Stomach (tissue), 8 donors: ENCODE measurements at regions not wholly inside any gene's neighbourhood (a gene's known extent, or its start where the extent isn't known, plus 50 kb on each side); places are given as distances from the start of the nearest gene placed in this dataset.
A peak's percentile ranks its signal among the peaks of the same experiment; 100 is the strongest.

Experiments
- DNase-seq, 2 donors: peaks; one replicate each; pipeline versions ENCODE4 v3.0.0 to v3.0.0-alpha.2; 2013 to 2019
- H3K27ac ChIP-seq, 5 donors: fragments of 200-600 bp in 4 of 5; sonication (generic) in 4 of 5; one replicate each; pipeline ENCODE4 v1.5.1; 2013 to 2019; ENCODE audit warnings: mild to moderate bottlenecking in 1 of 5, moderate library complexity in 1 of 5
- H3K27me3 ChIP-seq, 3 donors: fragments of 200-600 bp; sonication (generic); one replicate each; pipeline ENCODE4 v1.5.1; 2017 to 2019; ENCODE audit warnings: mixed run types in 1 of 3
- H3K36me3 ChIP-seq, 4 donors: fragments of 200-600 bp; sonication (generic); 1 replicate in 3 of 4; 2 replicates in 1 of 4; pipeline ENCODE4 v1.5.1; 2016 to 2019
- H3K4me1 ChIP-seq, 4 donors: fragments of 200-600 bp; sonication (generic); one replicate each; pipeline ENCODE4 v1.5.1; 2016 to 2019
- H3K4me3 ChIP-seq, 4 donors: fragments of 200-600 bp; sonication (generic) in 3 of 4; one replicate each; pipeline ENCODE4 v1.5.1; 2016 to 2019; ENCODE audit warnings: mild to moderate bottlenecking in 1 of 4
- H3K9me3 ChIP-seq, 4 donors: fragments of 200-600 bp; sonication (generic); one replicate each; pipeline ENCODE4 v1.5.1; 2016 to 2019
- EP300 ChIP-seq: sonication (generic); formaldehyde crosslinking; IDR thresholded peaks from one replicate; pipeline ENCODE4 v1.6.1; 2017; ENCODE audit warnings: antibody characterized with exemption
- POLR2A ChIP-seq, 4 donors: fragments of 450-650 bp; IDR thresholded peaks; one replicate each; pipeline ENCODE4 v1.6.1; 2016; ENCODE audit warnings: antibody characterized with exemption in 4 of 4, control low read depth in 2 of 4, mild to moderate bottlenecking in 1 of 4, moderate library complexity in 1 of 4
- POLR2AphosphoS5 ChIP-seq, 3 donors: sonication (generic); formaldehyde crosslinking; IDR thresholded peaks; one replicate each; pipeline ENCODE4 v1.6.1; 2016; ENCODE audit warnings: antibody characterized with exemption in 3 of 3
- WGBS, 5 donors: extraction: QIAGEN DNeasy Blood & Tissue Kit in 3 of 5; methylation state at CpG; one replicate each; pipeline versions ENCODE4 v1.1.5 to v1.1.7; 2013 to 2018; 5-methylcytosine and 5-hydroxymethylcytosine counted together
- intact Hi-C: fragments of 100-400 bp; cut with DNase I; formaldehyde crosslinking; loops from one replicate; pipeline ENCODE4 v1.15.1; 2023; ENCODE audit warnings: low total_unique reads
- TF ChIP-seq, protein P1 (sequence below), 7 experiments: fragments of 450-650 bp in 4 of 7; fragments of 200-600 bp in 3 of 7; sonication (generic) in 3 of 7; IDR thresholded peaks; one replicate each; pipeline ENCODE4 v1.5.1; 2016 to 2019; ENCODE audit warnings: antibody characterized with exemption in 7 of 7, control low read depth in 2 of 7, mild to moderate bottlenecking in 1 of 7
- donor health status: healthy with polysubstance abuse.
- donor health status: Bipolar disorder and iron deficiency.
- donor health status: healthy.

DNA sequence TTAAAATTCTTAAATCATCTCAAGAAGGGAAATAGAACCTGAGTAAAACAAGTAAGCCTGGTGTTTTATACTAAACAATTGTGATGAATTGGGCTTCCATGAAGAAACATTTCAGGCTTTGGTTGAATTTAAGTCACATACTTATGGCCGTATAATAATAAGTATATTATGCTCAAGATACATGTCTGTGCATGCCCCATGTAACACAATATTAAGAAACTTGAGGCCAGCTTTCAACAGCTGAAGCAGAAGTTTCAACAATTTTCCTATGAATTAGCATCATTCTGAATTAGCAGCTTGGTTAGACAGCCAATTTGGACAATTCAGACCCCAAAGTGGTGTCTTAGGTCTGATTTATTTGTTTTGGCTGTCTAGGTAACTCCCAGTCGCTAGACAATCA is 243.7 kb downstream of the MYLK4 start:
- WGBS, 5 donors = 87 to 92% (median 89%) methylated on average over 2 of the region's 2 CpGs
- Histone ChIP-seq H3K4me3 (no peak overlapping the region), H3K9me3 (no peaks in the 10 kb centered on the region), H3K36me3 (no peaks in the 10 kb centered on the region), H3K27me3 (peaks cover 0 to 44% (median 0%) of the 10 kb centered on the region in 3 donors), H3K27ac (no peak overlapping the region), H3K4me1 (no peaks in the 10 kb centered on the region)
- no peak for TF ChIP-seq POLR2AphosphoS5 (IDR thresholded peaks at IDR 0.05)
- TF ChIP-seq, protein P1, sequence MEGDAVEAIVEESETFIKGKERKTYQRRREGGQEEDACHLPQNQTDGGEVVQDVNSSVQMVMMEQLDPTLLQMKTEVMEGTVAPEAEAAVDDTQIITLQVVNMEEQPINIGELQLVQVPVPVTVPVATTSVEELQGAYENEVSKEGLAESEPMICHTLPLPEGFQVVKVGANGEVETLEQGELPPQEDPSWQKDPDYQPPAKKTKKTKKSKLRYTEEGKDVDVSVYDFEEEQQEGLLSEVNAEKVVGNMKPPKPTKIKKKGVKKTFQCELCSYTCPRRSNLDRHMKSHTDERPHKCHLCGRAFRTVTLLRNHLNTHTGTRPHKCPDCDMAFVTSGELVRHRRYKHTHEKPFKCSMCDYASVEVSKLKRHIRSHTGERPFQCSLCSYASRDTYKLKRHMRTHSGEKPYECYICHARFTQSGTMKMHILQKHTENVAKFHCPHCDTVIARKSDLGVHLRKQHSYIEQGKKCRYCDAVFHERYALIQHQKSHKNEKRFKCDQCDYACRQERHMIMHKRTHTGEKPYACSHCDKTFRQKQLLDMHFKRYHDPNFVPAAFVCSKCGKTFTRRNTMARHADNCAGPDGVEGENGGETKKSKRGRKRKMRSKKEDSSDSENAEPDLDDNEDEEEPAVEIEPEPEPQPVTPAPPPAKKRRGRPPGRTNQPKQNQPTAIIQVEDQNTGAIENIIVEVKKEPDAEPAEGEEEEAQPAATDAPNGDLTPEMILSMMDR (IDR thresholded peaks at IDR 0.05) = no peak
- intact Hi-C loops = no loop called here
- DNase-seq = no peak

DNA sequence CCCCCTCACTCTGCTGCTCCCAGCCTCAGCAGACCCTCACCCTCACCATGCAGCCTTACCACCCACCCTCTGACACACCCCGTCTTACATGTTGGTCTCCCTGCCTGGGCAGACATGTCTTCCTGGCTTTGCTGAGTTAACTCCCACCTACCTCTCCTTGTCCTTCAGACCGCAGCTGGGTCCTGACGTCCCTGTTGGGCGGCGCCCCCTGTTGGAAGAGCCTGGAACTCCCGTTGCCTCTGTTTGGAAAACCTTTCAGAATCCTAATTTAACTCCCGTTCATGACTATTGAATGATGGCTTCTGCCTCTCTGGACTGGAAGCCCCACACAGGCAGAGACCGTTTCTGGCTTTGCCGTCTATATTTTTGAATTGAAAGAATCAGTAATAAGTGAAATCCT is 245.1 kb downstream of the MYLK4 start:
- 48 to 60% (median 55%) methylated on average over 9 of the region's 9 CpGs for WGBS, 5 donors
- Histone ChIP-seq H3K36me3 (no peaks in the 10 kb centered on the region), H3K27ac (no peak overlapping the region), H3K4me1 (no peaks in the 10 kb centered on the region), H3K4me3 (no peak overlapping the region), H3K27me3 (peaks cover 0 to 44% (median 0%) of the 10 kb centered on the region in 3 donors), H3K9me3 (no peaks in the 10 kb centered on the region)
- DNase-seq = no peak
- TF ChIP-seq EP300 (no peak), POLR2A (IDR thresholded peaks at IDR 0.05) (no peak), POLR2AphosphoS5 (IDR thresholded peaks at IDR 0.05) (no peak)
- TF ChIP-seq, protein P1 (IDR thresholded peaks at IDR 0.05) = no peak
- intact Hi-C loops = no loop called here

DNA sequence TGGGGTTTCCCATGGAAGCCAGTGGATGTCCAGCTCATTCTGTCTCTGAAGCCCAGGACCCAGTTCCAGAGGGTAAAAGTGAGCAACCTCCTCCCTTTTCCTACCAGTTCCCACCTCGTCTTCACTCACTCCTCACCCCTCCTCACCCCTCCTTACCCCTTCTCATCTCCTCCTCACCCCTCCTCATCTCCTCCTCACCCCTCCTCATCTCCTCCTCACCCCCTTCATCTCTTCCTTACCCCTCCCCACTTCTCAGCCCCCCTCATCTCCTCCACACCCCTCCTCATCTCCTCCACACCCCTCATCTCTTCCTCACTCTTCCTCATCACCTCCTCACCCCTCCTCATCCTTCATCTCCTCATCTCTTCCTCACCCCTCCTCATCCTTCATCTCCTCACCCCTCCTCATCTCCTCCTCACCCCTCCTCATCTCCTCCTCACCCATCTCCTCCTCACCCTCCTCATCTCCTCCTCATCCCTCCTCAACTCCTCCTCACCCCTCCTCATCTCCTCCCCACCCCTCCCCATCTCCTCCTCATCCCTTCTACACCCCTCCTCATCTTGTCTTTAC is 246.1 kb downstream of the MYLK4 start:
- intact Hi-C loops = no loop called here
- H3K36me3 ChIP-seq = no peaks in the 10 kb centered on the region
- WGBS, 5 donors = 50 to 76% (median 67%) methylated on average over 1 of the region's 1 CpG
- H3K27me3 ChIP-seq = peaks cover 0 to 35% (median 0%) of the 10 kb centered on the region in 3 donors
- no peaks in the 10 kb centered on the region for H3K9me3 ChIP-seq
- H3K4me1 ChIP-seq = no peaks in the 10 kb centered on the region
- no peak overlapping the region for H3K4me3 ChIP-seq
- no peak for DNase-seq
- no peak overlapping the region for H3K27ac ChIP-seq
- TF ChIP-seq POLR2AphosphoS5 (IDR thresholded peaks at IDR 0.05) (no peak), EP300 (no peak), POLR2A (IDR thresholded peaks at IDR 0.05) (no peak)
- TF ChIP-seq, protein P1 (IDR thresholded peaks at IDR 0.05) = no peak

DNA sequence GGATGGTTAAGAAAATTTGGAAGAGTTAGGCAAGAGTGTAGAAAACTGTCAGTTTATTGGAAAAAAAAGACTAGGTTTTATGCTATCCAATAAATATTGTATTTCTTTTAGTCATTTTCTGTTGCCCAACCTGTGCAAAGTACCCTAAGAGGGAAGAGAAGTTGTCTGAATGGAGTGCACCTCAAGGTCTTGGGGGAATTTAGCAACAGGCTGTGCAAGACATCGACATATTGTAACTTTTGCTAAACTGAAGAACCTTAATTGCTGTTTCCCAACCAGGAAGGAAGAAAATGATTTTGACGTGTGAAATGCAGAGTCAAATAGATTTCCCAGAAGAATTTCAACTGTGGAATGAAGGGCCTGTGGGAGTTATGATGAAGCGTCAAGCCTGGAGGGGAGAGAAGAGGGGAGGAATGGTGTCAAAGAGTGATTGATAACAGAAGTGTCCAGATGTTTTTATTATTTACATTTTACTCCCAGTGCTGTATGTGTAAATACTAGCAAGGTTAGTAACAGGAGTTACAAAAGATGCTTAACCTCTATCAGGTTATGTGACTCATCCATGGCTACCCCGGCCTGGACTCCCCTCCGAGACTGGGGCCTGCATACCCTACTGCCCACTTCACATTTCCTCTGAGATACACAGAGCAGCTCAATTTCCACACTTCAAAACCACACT is 246.8 kb downstream of the MYLK4 start:
- no peak overlapping the region for H3K4me3 ChIP-seq
- no peak overlapping the region for H3K27ac ChIP-seq
- H3K27me3 ChIP-seq = peaks cover 0 to 31% (median 0%) of the 10 kb centered on the region in 3 donors
- peak in 1 of 2 donors; percentile 17 for DNase-seq
- no peaks in the 10 kb centered on the region for H3K4me1 ChIP-seq
- H3K9me3 ChIP-seq = no peaks in the 10 kb centered on the region
- TF ChIP-seq, protein P1 (IDR thresholded peaks at IDR 0.05) = no peak
- TF ChIP-seq POLR2AphosphoS5 (IDR thresholded peaks at IDR 0.05) (no peak), EP300 (no peak)
- no peaks in the 10 kb centered on the region for H3K36me3 ChIP-seq
- 52 to 60% (median 56%) methylated on average over 5 of the region's 5 CpGs for WGBS, 5 donors
- intact Hi-C loops = no loop called here
